MM.1S (cell line): ENCODE measurements at regions not wholly inside any gene's neighbourhood (a gene's known extent, or its start where the extent isn't known, plus 50 kb on each side); places are given as distances from the start of the nearest gene placed in this dataset.

Experiments
- CTCF ChIP-seq: fragments of 300-600 bp; sonication (generic); IDR thresholded peaks from 2 replicates; pipeline ENCODE4 v1.5.1; 2016; ENCODE audit warnings: antibody characterized with exemption, low read length, mixed read lengths
- EZH2 ChIP-seq: fragments of 300-600 bp; sonication (generic); optimal IDR thresholded peaks from 2 replicates; pipeline ENCODE3; 2017; ENCODE audit warnings: low read depth, mild to moderate bottlenecking, antibody characterized with exemption, low read length, mixed read lengths
- EZH2phosphoT487 ChIP-seq: fragments of 300-600 bp; sonication (generic); IDR thresholded peaks from 2 replicates; pipeline ENCODE4 v1.6.1; 2018; ENCODE audit warnings: antibody characterized with exemption, low read length

GRCh38 chr6:100234625-100235024 lies 230.1 kb downstream of the SIM1 start:
- TF ChIP-seq CTCF (no peak), EZH2 (no peak), EZH2phosphoT487 (no peak)
